ENCODE measurements at regions not wholly inside any gene's neighbourhood (a gene's known extent, or its start where the extent isn't known, plus 50 kb on each side); places are given as distances from the start of the nearest gene placed in this dataset.
"Not testable (repeated sequence)": the region's sequence is repeated elsewhere in the genome, so short reads cannot be mapped to it uniquely, and the experiment has no call there.

GRCh38 chrX:109879991-109880390 lies 122.9 kb upstream of the TMEM164 start:
- DNase-seq (ENCODE audit: low read depth): no peak

- DNase-seq (ENCODE audit: low read depth): no peak
Observed at GRCh38 chrX:109880629-109881028, 122.3 kb upstream of the TMEM164 start.

GRCh38 chrX:109886122-109886761 lies 116.7 kb upstream of the TMEM164 start:
- no peak for DNase-seq (ENCODE audit: low read depth)

GRCh38 chrX:109889289-109890006 lies 113.5 kb upstream of the TMEM164 start:
- no peak for DNase-seq (ENCODE audit: low read depth)

GRCh38 chrX:109890300-109890699 lies 112.6 kb upstream of the TMEM164 start:
- DNase-seq (ENCODE audit: low read depth): no peak

- peak; percentile 17 for DNase-seq (ENCODE audit: low read depth)
Observed at GRCh38 chrX:109890910-109891502, 111.9 kb upstream of the TMEM164 start.

- DNase-seq (ENCODE audit: low read depth): not testable (repeated sequence)
Observed at GRCh38 chrX:109896024-109896423, 106.9 kb upstream of the TMEM164 start.

GRCh38 chrX:109902665-109903064 lies 100.2 kb upstream of the TMEM164 start:
- DNase-seq (ENCODE audit: low read depth): no peak

GRCh38 chrX:109911046-109911445 lies 91.9 kb upstream of the TMEM164 start:
- DNase-seq (ENCODE audit: low read depth): no peak

- DNase-seq (ENCODE audit: low read depth): not testable (repeated sequence)
Observed at GRCh38 chrX:109912993-109913392, 89.9 kb upstream of the TMEM164 start.

GRCh38 chrX:109914114-109914849 lies 88.6 kb upstream of the TMEM164 start:
- no peak for DNase-seq (ENCODE audit: low read depth)

- DNase-seq (ENCODE audit: low read depth): no peak
Observed at GRCh38 chrX:109918753-109919152, 84.2 kb upstream of the TMEM164 start.

GRCh38 chrX:109920325-109920724 lies 82.6 kb upstream of the TMEM164 start:
- DNase-seq (ENCODE audit: low read depth): no peak

- DNase-seq (ENCODE audit: low read depth): no peak
Observed at GRCh38 chrX:109920868-109921267, 82.0 kb upstream of the TMEM164 start.

GRCh38 chrX:109922190-109922589 lies 80.7 kb upstream of the TMEM164 start:
- DNase-seq (ENCODE audit: low read depth): no peak

- not testable (repeated sequence) for DNase-seq (ENCODE audit: low read depth)
Observed at GRCh38 chrX:109925003-109925402, 77.9 kb upstream of the TMEM164 start.

GRCh38 chrX:109925656-109926055 lies 77.3 kb upstream of the TMEM164 start:
- DNase-seq (ENCODE audit: low read depth): no peak

- no peak for DNase-seq (ENCODE audit: low read depth)
Observed at GRCh38 chrX:109926118-109926517, 76.8 kb upstream of the TMEM164 start.

- DNase-seq (ENCODE audit: low read depth): no peak
Observed at GRCh38 chrX:109926743-109927662, 75.9 kb upstream of the TMEM164 start.

GRCh38 chrX:109927663-109928273 lies 75.1 kb upstream of the TMEM164 start:
- DNase-seq (ENCODE audit: low read depth): no peak

Data from T-helper 22 cell (primary cell).